Left lung (tissue), 4 donors: ENCODE measurements at regions not wholly inside any gene's neighbourhood (a gene's known extent, or its start where the extent isn't known, plus 50 kb on each side); places are given as distances from the start of the nearest gene placed in this dataset.
A peak's percentile ranks its signal among the peaks of the same experiment; 100 is the strongest.
"Not testable (repeated sequence)": the region's sequence is repeated elsewhere in the genome, so short reads cannot be mapped to it uniquely, and the experiment has no call there.

Experiments used
- ATAC-seq: fragments of 200-7000 bp; cut with Tn5 transposase; one replicate; pipeline ENCODE4 v1.9.1; 2020; ENCODE audit warnings: moderate library complexity
- DNase-seq, 4 donors: peaks; one replicate each; pipeline ENCODE4 v3.0.0-alpha.2; 2013 to 2020
- H3K27ac ChIP-seq, 2 donors: fragments of 200-600 bp; sonication (generic) in 1 of 2; one replicate each; pipeline versions ENCODE4 v1.5.0 to v1.8.0; 2020 to 2021
- H3K27me3 ChIP-seq, 2 donors: fragments of 200-600 bp; sonication (generic) in 1 of 2; one replicate each; pipeline versions ENCODE4 v1.5.0 to v1.8.0; 2020 to 2021
- H3K36me3 ChIP-seq, 2 donors: fragments of 200-600 bp; sonication (generic) in 1 of 2; one replicate each; pipeline versions ENCODE4 v1.5.0 to v1.8.0; 2020 to 2021
- H3K4me1 ChIP-seq, 2 donors: fragments of 200-600 bp; one replicate each; pipeline ENCODE4 v1.8.0; 2021
- H3K4me3 ChIP-seq, 2 donors: fragments of 200-600 bp; sonication (generic) in 1 of 2; one replicate each; pipeline versions ENCODE4 v1.5.0 to v1.8.0; 2020 to 2021; ENCODE audit warnings: mild to moderate bottlenecking in 1 of 2
- H3K9me3 ChIP-seq, 2 donors: fragments of 200-600 bp; sonication (generic) in 1 of 2; one replicate each; pipeline versions ENCODE4 v1.5.0 to v1.8.0; 2020 to 2021
- intact Hi-C, 2 donors: fragments of 100-400 bp; cut with DNase I; formaldehyde crosslinking; loops; one replicate each; pipeline versions ENCODE4 v1.11.2 to v1.14.2; 2022
- TF ChIP-seq, protein P1 (sequence below), 2 donors: fragments of 200-600 bp; sonication (generic) in 1 of 2; IDR thresholded peaks; one replicate each; pipeline versions ENCODE4 v1.5.0 to v1.8.0; 2021; ENCODE audit warnings: antibody characterized with exemption in 2 of 2
- donor health status: DM: no; HTN: yes; CAD: no.
- donor health status: DM: no; HTN: no; CAD: no.

DNA sequence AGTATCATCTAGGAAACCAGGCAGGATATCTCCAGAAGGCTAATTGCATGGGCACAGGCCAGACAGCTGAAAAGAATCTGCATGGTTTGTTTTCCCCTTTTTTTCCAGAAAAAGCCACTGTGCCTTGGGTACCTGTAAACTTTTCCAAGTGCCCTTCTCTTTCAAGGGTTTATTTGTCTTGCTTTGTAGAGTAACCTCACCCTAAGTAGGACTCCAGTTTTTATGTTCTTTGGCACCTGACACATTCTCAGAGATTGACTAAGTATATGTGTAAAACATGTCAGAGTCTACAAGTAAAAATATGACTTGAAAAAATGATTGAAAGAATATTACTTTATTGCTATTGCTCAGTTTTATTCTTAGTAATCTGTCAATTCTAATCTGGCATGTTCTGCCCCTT is 70.7 kb upstream of the TEX13C start:
- DNase-seq = peak in 1 of 4 donors; percentile 6
- Histone ChIP-seq H3K27me3 (no peaks in the 10 kb centered on the region), H3K4me3 (no peak overlapping the region), H3K4me1 (no peaks in the 10 kb centered on the region), H3K27ac (no peak overlapping the region), H3K36me3 (no peaks in the 10 kb centered on the region), H3K9me3 (no peaks in the 10 kb centered on the region)
- ATAC-seq = peak; percentile 87
- intact Hi-C loops = no loop called here
- TF ChIP-seq, protein P1, sequence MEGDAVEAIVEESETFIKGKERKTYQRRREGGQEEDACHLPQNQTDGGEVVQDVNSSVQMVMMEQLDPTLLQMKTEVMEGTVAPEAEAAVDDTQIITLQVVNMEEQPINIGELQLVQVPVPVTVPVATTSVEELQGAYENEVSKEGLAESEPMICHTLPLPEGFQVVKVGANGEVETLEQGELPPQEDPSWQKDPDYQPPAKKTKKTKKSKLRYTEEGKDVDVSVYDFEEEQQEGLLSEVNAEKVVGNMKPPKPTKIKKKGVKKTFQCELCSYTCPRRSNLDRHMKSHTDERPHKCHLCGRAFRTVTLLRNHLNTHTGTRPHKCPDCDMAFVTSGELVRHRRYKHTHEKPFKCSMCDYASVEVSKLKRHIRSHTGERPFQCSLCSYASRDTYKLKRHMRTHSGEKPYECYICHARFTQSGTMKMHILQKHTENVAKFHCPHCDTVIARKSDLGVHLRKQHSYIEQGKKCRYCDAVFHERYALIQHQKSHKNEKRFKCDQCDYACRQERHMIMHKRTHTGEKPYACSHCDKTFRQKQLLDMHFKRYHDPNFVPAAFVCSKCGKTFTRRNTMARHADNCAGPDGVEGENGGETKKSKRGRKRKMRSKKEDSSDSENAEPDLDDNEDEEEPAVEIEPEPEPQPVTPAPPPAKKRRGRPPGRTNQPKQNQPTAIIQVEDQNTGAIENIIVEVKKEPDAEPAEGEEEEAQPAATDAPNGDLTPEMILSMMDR (IDR thresholded peaks at IDR 0.05) = no peak

- H3K9me3 ChIP-seq, intact Hi-C loops, DNase-seq, ATAC-seq, H3K27me3 ChIP-seq, H3K4me3 ChIP-seq, H3K4me1 ChIP-seq, H3K27ac ChIP-seq, H3K36me3 ChIP-seq: not testable (repeated sequence)
Observed at GRCh38 chrX:125255759-125256158, 63.9 kb upstream of the TEX13C start.

DNA sequence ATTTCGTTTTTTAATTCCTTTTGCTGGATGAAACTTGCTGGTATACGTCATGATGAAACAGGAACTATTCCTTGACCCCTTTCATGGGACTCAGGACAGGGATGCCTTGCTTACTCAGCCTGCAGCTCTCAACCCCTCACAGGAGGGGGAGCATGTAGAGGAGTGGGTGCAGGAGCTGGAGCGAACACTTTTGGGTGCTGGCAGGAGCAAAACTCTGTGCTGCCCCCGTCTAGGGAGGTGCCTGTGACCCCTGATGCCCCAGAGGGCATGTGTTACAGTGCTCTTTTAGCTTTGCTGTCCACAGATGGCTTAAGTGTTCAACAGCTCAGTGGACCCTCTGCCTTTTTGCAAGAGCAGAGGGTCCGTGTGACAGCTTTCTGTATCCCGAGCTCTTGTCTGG is 56.8 kb upstream of the TEX13C start:
- intact Hi-C loops = no loop called here
- no peak overlapping the region for H3K27ac ChIP-seq
- peaks cover 0 to 7% of the 10 kb centered on the region in 2 donors for H3K9me3 ChIP-seq
- no peaks in the 10 kb centered on the region for H3K4me1 ChIP-seq
- no peaks in the 10 kb centered on the region for H3K36me3 ChIP-seq
- H3K4me3 ChIP-seq = no peak overlapping the region
- H3K27me3 ChIP-seq = no peaks in the 10 kb centered on the region
- DNase-seq (no peak), ATAC-seq (no peak)
- TF ChIP-seq, protein P1 (IDR thresholded peaks at IDR 0.05) = no peak

DNA sequence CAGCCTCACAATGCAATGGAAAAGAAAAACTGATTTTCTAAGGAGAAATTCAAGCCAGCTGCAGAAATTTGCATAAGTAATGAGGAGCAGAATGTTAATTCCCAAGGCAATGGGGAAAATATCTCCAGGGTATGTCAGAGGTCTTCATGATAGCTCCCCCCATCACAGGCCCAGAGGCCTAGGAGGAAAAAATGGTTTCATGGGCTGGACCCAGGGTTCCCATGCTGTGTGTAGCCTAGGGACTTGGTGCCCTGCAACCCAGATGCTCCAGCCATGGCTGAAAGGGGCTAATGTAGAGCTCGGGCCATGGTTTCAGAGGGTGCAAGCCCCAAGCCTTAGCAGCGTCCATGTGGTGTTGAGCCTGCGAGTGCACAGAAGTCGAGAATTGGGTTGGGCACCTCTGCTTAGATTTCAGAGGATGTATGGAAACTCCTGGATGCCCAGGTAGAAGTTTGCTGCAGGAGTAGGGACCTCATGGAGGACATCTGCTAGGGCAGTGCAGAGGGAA is 53.5 kb upstream of the TEX13C start:
- Histone ChIP-seq H3K4me1 (no peaks in the 10 kb centered on the region), H3K4me3 (no peak overlapping the region), H3K27ac (no peak overlapping the region), H3K27me3 (no peaks in the 10 kb centered on the region), H3K9me3 (peaks cover 0 to 7% of the 10 kb centered on the region in 2 donors), H3K36me3 (no peaks in the 10 kb centered on the region)
- ATAC-seq (no peak), DNase-seq (no peak)
- TF ChIP-seq, protein P1 (IDR thresholded peaks at IDR 0.05) = no peak
- intact Hi-C loops = no loop called here
